RPMI8226 (cell line): ENCODE measurements at regions not wholly inside any gene's neighbourhood (a gene's known extent, or its start where the extent isn't known, plus 50 kb on each side); places are given as distances from the start of the nearest gene placed in this dataset.

Experiments
- DNase-seq: peaks from one replicate; pipeline ENCODE4 v3.0.0-alpha.2; 2015

DNA sequence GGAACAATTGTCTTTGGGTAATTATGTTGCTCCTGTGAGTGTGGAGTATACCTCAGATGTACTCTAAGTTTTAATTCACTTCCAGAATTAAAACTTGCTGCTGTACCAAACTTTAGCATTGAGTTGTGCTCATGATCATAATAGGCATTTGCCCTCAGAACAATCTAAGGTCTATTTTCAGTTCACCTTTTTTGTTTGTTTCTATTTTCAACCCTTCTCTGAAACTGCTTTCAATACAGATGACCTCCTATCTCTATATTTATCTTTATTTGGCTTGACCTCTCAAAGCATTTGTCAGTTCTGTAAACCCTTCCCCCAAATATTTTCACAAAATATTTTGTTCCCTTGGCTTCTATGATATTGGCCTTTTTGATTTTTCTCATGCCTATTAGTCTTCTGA, 873.0 kb downstream of the OLFM4 start:
- no peak for DNase-seq

DNA sequence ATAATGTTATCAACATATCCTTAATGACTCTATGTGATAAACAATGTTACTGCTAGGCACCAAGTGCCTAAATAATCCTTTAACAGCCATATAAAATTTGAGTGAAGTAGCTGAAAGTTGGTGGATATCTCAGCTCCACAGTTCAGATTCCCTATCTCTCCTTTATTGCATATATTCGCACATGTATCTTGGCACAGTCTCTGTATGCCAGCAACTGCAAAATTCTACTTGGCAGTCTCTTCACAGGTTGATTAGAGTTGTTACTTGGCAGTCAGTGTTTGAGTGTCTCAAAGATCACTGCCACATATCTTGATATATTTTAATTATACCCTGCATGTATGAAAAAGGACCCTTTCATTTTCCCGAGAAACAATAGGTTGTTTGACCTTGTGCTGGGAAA, 879.3 kb downstream of the OLFM4 start:
- no peak for DNase-seq

DNA sequence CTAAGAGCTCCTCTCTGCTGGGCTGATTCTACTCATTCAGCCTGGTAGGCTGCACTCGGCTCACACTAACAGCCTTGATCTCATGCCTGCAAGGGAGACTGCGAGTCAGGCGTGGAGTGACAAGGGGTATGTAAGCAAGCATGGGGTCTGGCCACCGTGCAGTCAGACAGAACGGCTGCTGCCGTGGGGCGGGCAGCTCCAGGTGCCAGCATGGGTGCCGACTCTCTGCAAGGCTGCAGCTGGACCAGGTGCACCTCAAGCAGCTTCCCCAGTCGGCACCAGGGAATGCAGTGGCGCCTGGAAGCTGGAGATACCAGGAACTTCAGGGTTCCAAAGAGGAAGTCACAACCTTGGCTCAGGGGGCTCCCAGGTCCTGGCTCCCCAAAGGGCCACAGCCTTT, 892.3 kb downstream of the OLFM4 start:
- DNase-seq: no peak

DNA sequence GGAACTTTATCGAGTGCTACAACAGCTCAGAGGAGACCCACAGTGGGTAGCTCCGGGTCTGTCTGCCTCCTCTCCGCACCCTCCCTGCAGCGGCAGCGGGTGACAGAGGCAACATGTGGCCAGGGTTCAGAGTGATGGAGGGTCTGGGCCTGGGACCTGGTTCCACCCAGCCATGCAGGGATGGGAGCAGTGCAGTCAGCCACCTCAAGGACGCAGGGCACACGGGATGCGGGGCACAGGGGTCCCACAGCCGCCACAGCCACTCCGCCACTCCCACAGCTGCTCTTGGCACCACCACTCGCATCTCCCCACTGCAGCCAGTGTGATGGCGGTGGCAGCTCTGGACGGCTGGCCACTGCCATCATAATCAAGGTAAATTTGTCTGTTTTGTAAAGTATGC, 892.9 kb downstream of the OLFM4 start:
- no peak for DNase-seq

DNA sequence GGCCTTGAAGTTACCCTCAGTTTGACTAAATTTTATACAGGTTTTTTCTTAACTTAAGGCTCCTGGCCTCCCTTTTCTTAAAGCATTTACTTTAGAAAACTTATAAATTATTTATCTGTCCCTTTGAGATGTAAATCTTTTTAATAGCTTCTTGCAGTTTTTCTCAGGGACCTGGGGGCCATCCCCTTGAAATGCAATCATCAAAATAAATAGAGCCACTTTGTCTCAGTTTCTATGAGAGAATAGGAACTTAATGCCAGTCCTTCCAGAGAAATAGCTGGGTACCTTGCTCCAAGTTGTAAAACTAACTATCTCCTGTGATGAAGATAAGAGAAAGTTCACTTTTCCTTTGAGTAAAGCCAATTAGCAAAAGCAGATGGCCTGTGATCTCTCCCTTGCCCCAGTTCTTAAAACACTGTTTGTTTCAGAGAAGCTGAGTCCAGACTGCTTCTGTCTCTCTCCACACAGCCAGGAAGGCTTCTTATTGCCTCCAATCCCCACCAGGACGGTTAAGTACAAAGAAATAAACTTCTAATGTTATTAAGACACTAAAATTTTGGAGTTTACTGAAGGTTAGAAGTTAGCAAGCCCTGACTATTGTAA, 913.1 kb downstream of the OLFM4 start:
- DNase-seq: no peak

DNA sequence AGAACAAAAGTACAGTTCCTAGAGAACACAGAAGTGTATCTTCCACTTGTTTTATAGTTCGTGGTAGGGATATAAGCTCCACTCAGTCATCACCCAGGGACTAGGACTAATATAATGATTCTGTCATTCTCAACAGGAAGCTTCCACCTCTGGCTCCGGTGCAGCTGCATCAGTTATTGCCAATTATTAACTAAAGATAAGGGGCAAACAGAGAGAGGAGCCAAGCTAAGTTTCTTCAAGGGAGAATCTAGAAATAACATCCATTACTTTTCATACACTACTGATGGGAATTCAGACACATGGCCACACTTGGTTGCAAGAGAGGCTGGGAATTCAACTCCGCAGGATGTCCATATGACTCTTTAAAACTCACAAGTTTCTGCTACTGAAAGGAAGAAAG, 917.9 kb downstream of the OLFM4 start:
- no peak for DNase-seq

DNA sequence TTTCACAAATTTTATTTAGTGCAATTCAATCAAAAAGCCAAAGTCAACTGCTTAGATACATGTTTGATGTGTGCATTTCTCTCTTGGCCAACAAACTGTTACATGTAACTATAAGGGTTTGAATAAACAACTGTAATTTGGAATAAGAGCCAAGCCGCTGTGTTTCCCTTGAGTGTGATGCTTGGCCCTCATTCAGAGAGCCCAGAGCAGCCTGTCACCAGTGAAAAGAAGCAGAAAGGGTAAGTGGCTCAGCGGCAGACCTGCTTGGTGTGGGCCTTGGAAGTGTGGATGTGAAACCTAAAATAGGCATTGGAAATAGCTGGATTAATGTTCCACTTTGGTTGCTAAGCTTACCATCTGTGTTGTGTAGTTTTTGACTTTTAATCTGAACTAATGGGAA, 924.6 kb downstream of the OLFM4 start:
- no peak for DNase-seq
